Ovary (tissue), 3 donors: ENCODE measurements at regions not wholly inside any gene's neighbourhood (a gene's known extent, or its start where the extent isn't known, plus 50 kb on each side); places are given as distances from the start of the nearest gene placed in this dataset.

ENCODE experiments used
- CTCF ChIP-seq, 3 donors: fragments of 450-650 bp in 2 of 3; fragments of 200-600 bp in 1 of 3; IDR thresholded peaks; one replicate each; pipeline versions ENCODE4 v1.5.1 to v1.8.0; 2016 to 2022; ENCODE audit warnings: antibody characterized with exemption in 3 of 3, mild to moderate bottlenecking in 1 of 3
- EP300 ChIP-seq: sonication (generic); formaldehyde crosslinking; IDR thresholded peaks from one replicate; pipeline ENCODE4 v1.6.1; 2017; ENCODE audit warnings: antibody characterized with exemption
- POLR2A ChIP-seq: fragments of 450-650 bp; IDR thresholded peaks from one replicate; pipeline ENCODE4 v1.6.1; 2017; ENCODE audit warnings: antibody characterized with exemption, mild to moderate bottlenecking, moderate library complexity
- donor health status: DM: no; HTN: no; CAD: no.

GRCh38 chrX:150159537-150159936 lies 203.6 kb upstream of the MAMLD1 start:
- TF ChIP-seq CTCF (IDR thresholded peaks at IDR 0.05): no peak
- no peak for TF ChIP-seq POLR2A
- no peak for TF ChIP-seq EP300
